NCI-H1436 (cell line): ENCODE measurements at regions not wholly inside any gene's neighbourhood (a gene's known extent, or its start where the extent isn't known, plus 50 kb on each side); places are given as distances from the start of the nearest gene placed in this dataset.

Experiments used
- DNase-seq: peaks from one replicate; lab custom pipeline; 2025; lab: John Stamatoyannopoulos, UW

- DNase-seq: no peak
These were observed 196.2 kb downstream of the MYCN start for GRCh38 chr2:16136461-16137035.

- DNase-seq: no peak
These were observed 195.6 kb downstream of the MYCN start for GRCh38 chr2:16135913-16136310.

GRCh38 chr2:16135196-16135912 is 195.0 kb downstream of the MYCN start:
- DNase-seq: no peak

GRCh38 chr2:16134436-16135165 is 194.3 kb downstream of the MYCN start:
- DNase-seq: no peak

DNA sequence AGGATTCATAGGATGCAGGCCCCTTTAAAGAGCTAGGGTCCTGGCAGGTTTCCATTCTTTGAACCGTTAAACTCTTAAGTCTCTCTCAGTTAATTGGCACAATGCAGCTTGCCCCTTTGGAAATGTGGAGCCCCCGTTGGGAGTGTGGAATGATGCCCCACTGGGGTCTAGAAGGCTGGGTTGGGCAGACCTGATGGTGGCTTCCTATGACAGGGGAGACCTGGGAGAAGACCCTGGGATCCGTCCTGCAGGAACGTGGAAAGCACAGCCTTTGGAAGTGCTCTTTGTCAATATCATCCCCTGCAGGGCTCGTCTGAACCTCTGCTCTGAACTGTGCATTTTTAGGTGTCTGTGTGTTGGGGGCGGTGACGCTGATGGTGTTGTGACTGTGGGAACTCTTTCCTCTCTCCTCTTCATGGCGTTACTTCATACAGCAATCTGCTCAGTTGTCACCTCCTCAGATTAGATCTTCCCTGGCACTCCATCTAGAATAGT is 190.6 kb downstream of the MYCN start:
- no peak for DNase-seq

DNA sequence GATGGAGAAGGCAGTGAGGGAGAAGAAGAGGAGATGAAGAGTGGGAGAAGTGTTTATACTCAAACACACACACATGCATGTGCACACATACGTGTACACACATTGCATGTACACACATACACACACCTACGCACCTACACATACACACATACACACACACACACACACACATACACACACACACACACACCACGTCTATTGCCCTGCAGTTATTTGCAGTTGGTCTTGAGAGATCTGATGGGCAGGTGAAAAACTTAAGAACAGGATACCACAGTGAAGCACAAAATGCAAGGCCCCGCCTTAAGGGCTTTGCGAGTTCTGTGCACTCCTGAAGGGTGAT is 190.2 kb downstream of the MYCN start:
- DNase-seq: no peak

DNA sequence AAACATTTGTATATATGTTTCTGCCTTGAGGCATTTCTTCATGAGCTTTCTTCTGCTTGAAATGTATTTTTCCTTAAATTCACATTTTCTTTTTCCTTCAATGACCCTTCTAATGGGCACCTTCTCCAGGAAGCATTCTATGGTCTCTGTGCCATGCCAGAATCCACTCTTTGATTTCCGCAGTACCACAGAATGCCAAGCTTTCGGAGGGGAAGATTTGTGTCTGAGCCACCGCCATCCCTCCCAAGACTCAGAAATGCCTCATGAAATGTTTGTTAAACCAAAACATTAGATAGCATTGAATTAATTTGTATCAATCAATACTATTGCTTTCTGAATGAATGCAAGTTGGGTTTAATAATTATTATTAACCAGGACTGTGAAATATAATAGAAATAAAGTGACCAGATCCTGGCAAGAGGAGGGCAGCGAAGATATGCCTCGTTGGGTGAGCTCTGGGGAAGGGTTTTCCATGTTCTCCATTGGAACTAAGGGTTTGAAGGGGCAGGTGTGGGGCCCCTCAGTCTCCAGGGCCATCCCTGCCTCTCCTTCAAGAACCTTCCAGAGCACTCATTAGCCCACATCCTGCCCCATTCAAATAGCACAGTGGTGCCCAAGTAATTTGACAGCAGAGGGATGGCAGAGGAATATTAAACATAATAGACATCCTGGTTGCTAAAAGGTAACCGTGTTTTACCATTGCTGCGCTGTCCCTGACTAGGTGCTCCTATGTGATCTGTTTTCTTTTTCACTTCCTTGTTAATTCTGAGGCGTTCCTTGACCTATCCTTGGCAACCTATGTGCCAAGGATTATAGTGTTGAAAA is 189.6 kb downstream of the MYCN start:
- DNase-seq: no peak

GRCh38 chr2:16128746-16129610 is 188.6 kb downstream of the MYCN start:
- no peak for DNase-seq

DNA sequence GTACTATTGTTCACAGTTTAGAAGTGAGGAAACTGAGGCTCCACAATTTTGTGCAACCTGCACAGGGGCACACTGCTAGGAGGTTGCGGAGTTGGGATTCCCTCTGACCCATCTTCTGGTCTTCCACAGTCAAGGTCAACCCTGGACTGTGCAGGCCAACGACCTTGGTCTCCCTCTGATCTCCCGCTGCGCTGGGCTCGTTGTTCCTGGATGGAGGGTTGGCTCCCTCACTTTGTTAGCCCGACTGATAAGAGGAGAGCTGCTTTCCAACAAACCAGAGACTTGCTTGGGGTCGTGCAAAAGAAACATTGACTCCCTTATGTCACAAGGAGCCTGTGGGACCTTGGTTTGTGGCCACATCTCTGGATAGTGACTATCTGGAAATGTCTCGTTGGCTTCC is 187.6 kb downstream of the MYCN start:
- DNase-seq: no peak

DNA sequence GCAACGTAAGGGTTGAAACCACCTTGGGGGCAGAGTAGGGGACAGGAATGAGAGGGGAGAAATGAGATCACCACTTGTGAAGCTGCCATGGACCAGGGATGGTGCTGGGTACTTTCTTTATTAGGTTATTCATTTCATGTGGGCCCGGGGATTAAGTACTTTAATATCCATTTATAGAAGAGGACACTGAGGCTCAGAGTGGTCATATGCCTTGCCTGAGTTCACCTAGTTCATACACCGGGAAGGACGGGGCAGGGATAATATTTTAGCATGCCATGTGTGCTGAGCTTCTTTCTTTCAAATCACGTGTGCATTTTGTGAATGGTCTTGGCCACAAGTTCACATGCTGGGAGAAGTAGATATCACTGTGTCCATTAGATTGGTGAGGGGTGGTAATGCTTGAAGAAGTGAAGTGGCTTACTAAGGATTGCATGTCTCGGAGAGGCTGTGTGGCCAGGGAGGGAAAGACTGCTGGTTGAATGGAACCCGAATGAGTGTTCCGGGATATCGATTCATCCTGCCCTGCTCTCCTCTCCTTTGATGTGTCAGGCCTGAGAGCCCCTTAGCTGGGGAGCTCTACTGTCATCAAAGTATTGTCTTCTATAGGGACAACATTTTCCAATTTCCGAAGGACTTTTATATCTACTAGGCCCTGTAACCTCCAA is 187.1 kb downstream of the MYCN start:
- no peak for DNase-seq

- DNase-seq: no peak
These were observed 186.3 kb downstream of the MYCN start for GRCh38 chr2:16126517-16127275.

DNA sequence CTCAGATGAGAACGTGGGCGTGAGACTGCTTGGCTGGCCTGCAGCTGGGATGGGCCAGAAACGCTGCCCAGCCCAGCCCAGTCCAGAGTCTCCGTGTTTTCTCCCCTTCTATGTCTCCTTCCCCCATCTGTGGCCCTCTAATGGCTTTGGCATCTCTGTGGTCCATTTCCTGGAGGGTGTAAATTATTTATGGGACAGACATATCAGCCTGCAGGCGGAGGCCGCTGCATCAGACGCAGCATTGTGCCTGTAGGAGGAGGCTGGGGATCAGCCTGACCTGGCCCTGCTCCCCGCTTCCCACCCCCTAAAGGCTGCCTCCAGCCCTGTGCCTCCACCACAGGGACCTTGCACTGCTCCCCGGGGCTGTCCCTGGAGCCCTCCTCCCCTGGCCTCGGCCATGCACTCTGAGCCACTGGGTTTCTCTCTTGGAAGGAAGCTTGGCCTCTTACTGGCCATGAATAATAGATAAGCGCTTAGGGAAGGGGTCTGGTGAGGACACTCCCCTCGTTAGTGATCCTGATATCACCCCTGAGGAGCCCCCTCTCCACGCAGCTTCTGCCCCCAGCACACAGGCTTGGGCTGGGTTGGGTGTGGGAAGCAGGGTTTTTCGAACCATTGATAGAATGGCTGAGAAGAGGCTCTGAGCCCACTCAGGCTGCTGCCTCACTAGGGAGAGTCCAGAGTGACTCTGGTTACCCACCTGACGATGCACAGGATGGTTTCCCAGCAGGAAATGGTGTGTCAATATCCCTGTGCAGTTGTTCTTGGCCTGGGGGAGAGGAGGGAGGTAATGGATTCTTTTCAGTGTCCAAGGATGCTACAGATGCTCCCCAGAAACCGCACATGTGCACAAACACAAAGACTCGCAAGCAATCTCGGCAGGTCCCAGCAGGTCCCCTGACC is 185.5 kb downstream of the MYCN start:
- no peak for DNase-seq

DNA sequence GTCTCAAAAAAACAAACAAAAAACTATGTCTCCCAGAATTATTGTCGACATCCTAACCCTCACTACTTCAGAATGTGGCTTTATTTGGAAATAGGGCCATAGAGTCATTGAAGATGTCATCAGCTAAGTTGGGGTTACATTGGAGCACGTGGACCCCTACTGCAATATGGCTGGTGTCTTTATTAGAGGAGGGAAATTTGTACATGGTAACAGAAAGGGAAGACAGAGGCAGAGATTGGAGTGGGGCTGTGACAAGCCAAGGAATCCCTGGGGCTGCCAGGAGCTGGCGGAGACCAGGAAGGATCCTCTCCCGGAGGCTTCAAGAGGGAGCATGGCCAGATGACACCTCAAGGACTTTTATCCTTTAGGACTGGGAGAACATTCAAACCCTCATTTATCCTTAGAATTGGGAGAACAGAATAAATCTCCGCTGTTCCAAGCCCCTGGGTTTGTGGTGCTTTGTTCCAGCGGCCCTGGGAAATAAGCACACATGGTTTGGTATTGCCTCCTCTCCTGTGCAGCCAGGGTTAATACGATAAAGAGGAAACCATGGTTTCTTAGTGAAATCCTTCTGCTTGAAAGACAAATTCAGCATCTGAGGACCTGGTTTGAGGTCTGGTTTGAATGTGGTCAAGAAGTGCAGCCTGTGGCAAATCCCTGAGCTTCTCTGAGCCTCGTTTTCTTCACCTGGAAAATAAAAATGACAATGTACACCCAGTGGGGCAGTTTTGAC is 184.7 kb downstream of the MYCN start:
- DNase-seq: no peak

DNA sequence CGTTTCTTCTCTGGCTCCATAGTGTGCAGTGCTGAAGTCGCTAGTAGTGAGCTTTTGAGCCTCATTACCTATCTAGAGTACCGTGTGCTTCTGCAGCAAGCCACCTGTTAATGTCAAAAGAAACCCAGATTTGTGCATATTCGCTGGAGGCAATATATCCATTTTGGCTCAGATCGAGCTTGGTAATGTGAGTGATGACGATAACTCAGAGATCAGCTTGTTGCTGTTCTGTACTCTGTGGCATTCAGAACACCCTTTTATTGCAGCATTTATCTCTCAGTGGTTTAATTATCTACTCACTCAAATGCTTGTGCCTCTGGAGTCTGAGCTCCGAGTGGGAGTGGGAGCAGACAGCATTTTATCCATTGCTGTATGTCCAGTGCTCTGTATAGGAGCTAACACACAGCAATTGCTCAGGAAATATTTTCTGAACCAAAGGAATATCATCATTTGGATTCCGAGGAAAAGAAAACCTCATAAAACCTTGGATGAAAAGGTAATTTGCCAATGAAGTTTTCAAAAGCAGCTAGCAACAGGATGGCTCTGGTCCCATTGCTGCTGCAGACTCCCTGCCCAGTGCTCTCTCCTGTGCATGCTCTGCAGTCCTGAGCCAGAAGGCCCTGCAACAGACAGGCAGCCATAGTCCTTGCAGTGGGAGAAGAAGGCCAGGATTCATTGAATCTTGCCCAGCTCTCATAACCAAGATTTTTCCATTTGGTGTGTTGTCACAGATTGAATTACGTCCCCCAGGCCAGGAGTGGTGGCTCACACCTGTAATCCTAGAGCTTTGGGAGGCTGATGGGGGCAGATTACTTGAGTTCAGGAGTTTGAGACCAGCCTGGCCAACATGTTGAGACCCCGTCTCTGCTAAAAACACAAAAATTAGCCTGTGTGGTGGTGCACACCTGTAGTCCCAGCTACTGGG is 183.8 kb downstream of the MYCN start:
- DNase-seq: no peak

- no peak for DNase-seq
These were observed 183.1 kb downstream of the MYCN start for GRCh38 chr2:16123421-16123820.

- DNase-seq: no peak
These were observed 182.2 kb downstream of the MYCN start for GRCh38 chr2:16122556-16122955.

- no peak for DNase-seq
These were observed 181.6 kb downstream of the MYCN start for GRCh38 chr2:16121986-16122390.
